GM23338 (cell line): ENCODE measurements at regions not wholly inside any gene's neighbourhood (a gene's known extent, or its start where the extent isn't known, plus 50 kb on each side); places are given as distances from the start of the nearest gene placed in this dataset.

Experiments
- ATAC-seq: fragments of 200-7000 bp; cut with Tn5 transposase; 3 replicates; pipeline ENCODE4 v1.9.1; 2020
- DNase-seq: peaks from one replicate; pipeline ENCODE4 v3.0.0-alpha.2; 2015; ENCODE audit warnings: low spot score
- H2AFZ ChIP-seq: fragments of 200-600 bp; sonication (generic); 2 replicates; pipeline ENCODE4 v1.8.0; 2016; ENCODE audit warnings: antibody characterized with exemption, mild to moderate bottlenecking, moderate library complexity
- H3F3A ChIP-seq: fragments of 200-600 bp; sonication (generic); replicated peaks from 2 replicates; pipeline ENCODE4 v1.8.0; 2017; ENCODE audit warnings: antibody characterized with exemption, mixed run types, low read depth
- H3K27ac ChIP-seq: fragments of 200-600 bp; sonication (generic); 2 replicates; pipeline ENCODE4 v1.6.1; 2016; ENCODE audit warnings: low read depth
- H3K27me3 ChIP-seq: fragments of 200-600 bp; sonication (generic); 2 replicates; pipeline ENCODE4 v1.8.0; 2016; ENCODE audit warnings: mild to moderate bottlenecking, mixed run types, moderate library complexity; ENCODE audit not compliant: insufficient read depth
- H3K36me3 ChIP-seq: fragments of 200-600 bp; sonication (generic); 2 replicates; pipeline ENCODE4 v1.8.0; 2016; ENCODE audit warnings: mild to moderate bottlenecking; ENCODE audit not compliant: insufficient read depth
- H3K4me1 ChIP-seq: fragments of 200-600 bp; sonication (generic); 2 replicates; pipeline ENCODE4 v1.8.0; 2016; ENCODE audit warnings: mild to moderate bottlenecking, moderate library complexity; ENCODE audit not compliant: insufficient read depth
- H3K4me2 ChIP-seq: fragments of 200-600 bp; sonication (generic); 2 replicates; pipeline ENCODE4 v1.7.1; 2017; ENCODE audit warnings: mixed run types
- H3K4me3 ChIP-seq: fragments of 200-600 bp; sonication (generic); 2 replicates; pipeline ENCODE4 v1.6.1; 2016; ENCODE audit warnings: mixed run types
- H3K79me2 ChIP-seq: fragments of 200-600 bp; sonication (generic); replicated peaks from 2 replicates; pipeline ENCODE4 v1.8.0; 2017; ENCODE audit warnings: mild to moderate bottlenecking; ENCODE audit not compliant: insufficient read depth
- H3K9me2 ChIP-seq: fragments of 200-600 bp; sonication (generic); 2 replicates; pipeline ENCODE4 v1.8.0; 2017; ENCODE audit not compliant: insufficient read depth
- H4K20me1 ChIP-seq: fragments of 200-600 bp; sonication (generic); replicated peaks from 2 replicates; pipeline ENCODE4 v1.8.0; 2017; ENCODE audit warnings: mild to moderate bottlenecking; ENCODE audit not compliant: insufficient read depth
- H3K27ac Mint-ChIP-seq: 2 replicates; pipeline ENCODE4 v1.8.0; 2020; ENCODE audit warnings: inconsistent platforms, mild to moderate bottlenecking, moderate library complexity, mixed read lengths
- H3K27me3 Mint-ChIP-seq: 3 replicates; pipeline ENCODE4 v1.8.0; 2022; ENCODE audit warnings: low read depth, mild to moderate bottlenecking, moderate library complexity, mixed read lengths, inconsistent platforms; ENCODE audit not compliant: insufficient read depth, poor library complexity
- H3K36me3 Mint-ChIP-seq: 3 replicates; pipeline ENCODE4 v1.8.0; 2021; ENCODE audit warnings: low read depth, mild to moderate bottlenecking, inconsistent platforms, moderate library complexity, mixed read lengths
- H3K4me1 Mint-ChIP-seq: 3 replicates; pipeline ENCODE4 v1.8.0; 2020; ENCODE audit warnings: mild to moderate bottlenecking, inconsistent platforms, mixed read lengths
- H3K4me3 Mint-ChIP-seq: 3 replicates; pipeline ENCODE4 v1.8.0; 2021; ENCODE audit warnings: moderate library complexity, mild to moderate bottlenecking, inconsistent platforms, mixed read lengths
- H3K9me3 Mint-ChIP-seq: 3 replicates; pipeline ENCODE4 v1.8.0; 2020; ENCODE audit warnings: moderate library complexity, mild to moderate bottlenecking, inconsistent platforms, mixed read lengths
- CREB1 ChIP-seq: fragments of 250-450 bp; sonication (Bioruptor Pico); IDR thresholded peaks from 2 replicates; pipeline ENCODE4 v1.5.0; 2020; ENCODE audit warnings: low read depth, mild to moderate bottlenecking, moderate library complexity
- ETS1 ChIP-seq: IDR thresholded peaks from 2 replicates; pipeline ENCODE4 v1.6.1; 2016; ENCODE audit warnings: antibody characterized with exemption
- EZH2 ChIP-seq: fragments of 200-600 bp; sonication (generic); IDR thresholded peaks from one replicate; pipeline ENCODE4 v1.8.0; 2017; ENCODE audit warnings: antibody characterized with exemption, mild to moderate bottlenecking, low read depth; ENCODE audit not compliant: unreplicated experiment
- JUNB ChIP-seq: IDR thresholded peaks from one replicate; pipeline ENCODE4 v1.6.1; 2016; ENCODE audit warnings: antibody characterized with exemption; ENCODE audit not compliant: unreplicated experiment
- POLR2AphosphoS5 ChIP-seq: IDR thresholded peaks from 2 replicates; pipeline ENCODE4 v1.6.1; 2016; ENCODE audit warnings: antibody characterized with exemption, low read depth
- STAT1 ChIP-seq: IDR thresholded peaks from one replicate; pipeline ENCODE4 v1.6.1; 2016; ENCODE audit warnings: antibody characterized with exemption; ENCODE audit not compliant: unreplicated experiment
- ZNF462 ChIP-seq: fragments of 250-450 bp; sonication (Bioruptor Pico); IDR thresholded peaks from 2 replicates; pipeline ENCODE4 v1.5.0; 2020; ENCODE audit warnings: mild to moderate bottlenecking, moderate library complexity

GRCh38 chr4:67083496-67083895 is 461.8 kb downstream of the CENPC start (continued):
- TF ChIP-seq ZNF462 (CRISPR knock-in tag): no peak
- TF ChIP-seq EZH2: no peak
- no peak for TF ChIP-seq POLR2AphosphoS5
- no peak for TF ChIP-seq JUNB

GRCh38 chr4:67082746-67083145 is 462.6 kb downstream of the CENPC start:
- Mint-ChIP-seq H3K9me3 (no peaks in the 10 kb centered on the region; the same call in 2 of the 3 replicates), H3K27me3 (no peaks in the 10 kb centered on the region), H3K27ac (no peak overlapping the region), H3K36me3 (peaks cover 6% of the 10 kb centered on the region; the same call in 2 of the 3 replicates), H3K4me1 (peaks cover 30% of the 10 kb centered on the region), H3K4me3 (no peak overlapping the region)
- H3F3A ChIP-seq: no peaks in the 10 kb centered on the region
- H3K36me3 ChIP-seq: no peaks in the 10 kb centered on the region
- H3K79me2 ChIP-seq: no peaks in the 10 kb centered on the region
- H2AFZ ChIP-seq: no peak overlapping the region
- H3K4me1 ChIP-seq: peaks cover 29% of the 10 kb centered on the region
- no peak overlapping the region for H3K4me3 ChIP-seq
- no peak overlapping the region for H3K27ac ChIP-seq
- no peaks in the 10 kb centered on the region for H3K27me3 ChIP-seq
- H3K9me2 ChIP-seq: no peaks in the 10 kb centered on the region
- no peak overlapping the region for H3K4me2 ChIP-seq
- DNase-seq: no peak
- H4K20me1 ChIP-seq: no peaks in the 10 kb centered on the region
- no peak for ATAC-seq
- no peak for TF ChIP-seq CREB1 (CRISPR knock-in tag)
- no peak for TF ChIP-seq ETS1
- no peak for TF ChIP-seq STAT1
